Kidney (tissue), 13 donors: ENCODE measurements at regions not wholly inside any gene's neighbourhood (a gene's known extent, or its start where the extent isn't known, plus 50 kb on each side); places are given as distances from the start of the nearest gene placed in this dataset.

ENCODE experiments used
- DNase-seq, 5 donors: peaks; one replicate each; pipeline ENCODE4 v3.0.0-alpha.2; 2013 to 2020
- FAIRE-seq: peaks from 2 replicates; lab custom pipeline; 2012; peaks lifted over from hg19 to GRCh38; lab: Jason Lieb, UNC
- H3K27ac ChIP-seq, 2 donors: one replicate each; pipeline ENCODE4 v1.7.0; 2013; ENCODE audit warnings: low read depth in 2 of 2, low read length in 2 of 2, inconsistent platforms in 1 of 2
- H3K27me3 ChIP-seq: one replicate; pipeline ENCODE4 v1.7.1; 2013; ENCODE audit warnings: low read length, inconsistent platforms; ENCODE audit not compliant: control insufficient read depth, insufficient read depth
- H3K36me3 ChIP-seq, 3 donors: one replicate each; pipeline versions ENCODE4 v1.7.0 to v1.7.1; 2013; ENCODE audit warnings: low read length in 3 of 3, control low read depth in 1 of 3, inconsistent platforms in 1 of 3; ENCODE audit not compliant: insufficient read depth in 3 of 3, control insufficient read depth in 2 of 3
- H3K4me1 ChIP-seq, 3 donors: one replicate each; pipeline versions ENCODE4 v1.7.0 to v1.7.1; 2013; ENCODE audit warnings: low read length in 3 of 3, inconsistent platforms in 1 of 3, low read depth in 1 of 3; ENCODE audit not compliant: control insufficient read depth in 2 of 3, insufficient read depth in 2 of 3
- H3K4me3 ChIP-seq, 3 donors: one replicate each; pipeline versions ENCODE4 v1.7.0 to v1.8.1; 2013; ENCODE audit warnings: low read length in 3 of 3, control low read depth in 1 of 3, inconsistent platforms in 1 of 3
- H3K9ac ChIP-seq, 3 donors: one replicate each; pipeline versions ENCODE4 v1.7.0 to v1.7.1; 2013; ENCODE audit warnings: low read length in 3 of 3, control low read depth in 1 of 3, inconsistent platforms in 1 of 3
- H3K9me3 ChIP-seq, 3 donors: one replicate each; pipeline versions ENCODE4 v1.7.0 to v1.7.1; 2013; ENCODE audit warnings: low read length in 3 of 3, control low read depth in 1 of 3, inconsistent platforms in 1 of 3; ENCODE audit not compliant: control insufficient read depth in 2 of 3, insufficient read depth in 1 of 3
- CTCF ChIP-seq: IDR thresholded peaks from 3 replicates; pipeline ENCODE4 v1.5.1; 2012; ENCODE audit warnings: mild to moderate bottlenecking, moderate library complexity, borderline replicate concordance; ENCODE audit not compliant: insufficient read depth; ENCODE audit errors: extremely low read depth
- intact Hi-C: fragments of 100-400 bp; cut with DNase I; formaldehyde crosslinking; loops from one replicate; pipeline ENCODE4 v1.11.1; 2022
- donor health status: control.
- donor health status: control.
- donor health status: control.
- donor health status: control.
- donor health status: control.
- donor health status: DM: yes; HTN: yes; CAD: no.
- donor health status: Normal renal cell carcinoma (clear cell type).

- Histone ChIP-seq H3K9me3 (no peaks in the 10 kb centered on the region), H3K4me3 (no peak overlapping the region), H3K36me3 (no peaks in the 10 kb centered on the region), H3K9ac (no peak overlapping the region), H3K4me1 (peaks cover 3 to 7% (median 5%) of the 10 kb centered on the region in 3 donors), H3K27ac (no peak overlapping the region), H3K27me3 (no peaks in the 10 kb centered on the region)
- DNase-seq (no peak), FAIRE-seq (no peak)
- intact Hi-C loops, result no loop called here
- TF ChIP-seq CTCF, result no peak
Observed at GRCh38 chr3:24589513-24589851, 94.8 kb upstream of the THRB start.

GRCh38 chr3:24589931-24590880 is 95.6 kb upstream of the THRB start:
- no peak for TF ChIP-seq CTCF
- no peak overlapping the region for H3K4me3 ChIP-seq
- no peak for FAIRE-seq
- peaks cover 3 to 7% (median 5%) of the 10 kb centered on the region in 3 donors for H3K4me1 ChIP-seq
- DNase-seq, result no peak
- H3K27me3 ChIP-seq, result no peaks in the 10 kb centered on the region
- no peaks in the 10 kb centered on the region for H3K9me3 ChIP-seq
- intact Hi-C loops, result no loop called here
- no peaks in the 10 kb centered on the region for H3K36me3 ChIP-seq
- no peak overlapping the region for H3K27ac ChIP-seq
- no peak overlapping the region for H3K9ac ChIP-seq

- TF ChIP-seq CTCF, result no peak
- H3K9ac ChIP-seq, result no peak overlapping the region
- H3K27me3 ChIP-seq, result no peaks in the 10 kb centered on the region
- no peak for DNase-seq
- no peaks in the 10 kb centered on the region for H3K9me3 ChIP-seq
- intact Hi-C loops, result no loop called here
- H3K36me3 ChIP-seq, result no peaks in the 10 kb centered on the region
- no peak overlapping the region for H3K27ac ChIP-seq
- FAIRE-seq, result no peak
- no peak overlapping the region for H3K4me3 ChIP-seq
- H3K4me1 ChIP-seq, result peaks cover 3 to 7% (median 5%) of the 10 kb centered on the region in 3 donors
Observed at GRCh38 chr3:24591191-24591590, 96.5 kb upstream of the THRB start.
